Ovary (tissue), 7 donors: ENCODE measurements at regions not wholly inside any gene's neighbourhood (a gene's known extent, or its start where the extent isn't known, plus 50 kb on each side); places are given as distances from the start of the nearest gene placed in this dataset.
"Not testable (repeated sequence)": the region's sequence is repeated elsewhere in the genome, so short reads cannot be mapped to it uniquely, and the experiment has no call there.

ENCODE experiments used
- DNase-seq, 5 donors: peaks; one replicate each; pipeline ENCODE4 v3.0.0-alpha.2; 2019 to 2020
- H3K27ac ChIP-seq, 2 donors: fragments of 200-600 bp; one replicate each; pipeline versions ENCODE4 v1.5.1 to v1.8.0; 2019 to 2022
- H3K27me3 ChIP-seq: fragments of 200-600 bp; one replicate; pipeline ENCODE4 v1.8.0; 2022
- H3K36me3 ChIP-seq: fragments of 200-600 bp; sonication (generic); one replicate; pipeline ENCODE4 v1.5.1; 2019
- H3K4me1 ChIP-seq: one replicate; pipeline ENCODE4 v1.8.1; 2013; ENCODE audit warnings: mild to moderate bottlenecking, moderate library complexity; ENCODE audit not compliant: insufficient read depth
- H3K4me3 ChIP-seq: fragments of 200-600 bp; sonication (generic); one replicate; pipeline ENCODE4 v1.5.1; 2017
- H3K9me3 ChIP-seq, 2 donors: fragments of 200-600 bp in 1 of 2; sonication (generic) in 1 of 2; one replicate each; pipeline versions ENCODE4 v1.5.1 to v1.8.1; 2013 to 2019; ENCODE audit warnings: mild to moderate bottlenecking in 1 of 2, moderate library complexity in 1 of 2
- CTCF ChIP-seq, 3 donors: fragments of 450-650 bp in 2 of 3; fragments of 200-600 bp in 1 of 3; IDR thresholded peaks; one replicate each; pipeline versions ENCODE4 v1.5.1 to v1.8.0; 2016 to 2022; ENCODE audit warnings: antibody characterized with exemption in 3 of 3, mild to moderate bottlenecking in 1 of 3
- EP300 ChIP-seq: sonication (generic); formaldehyde crosslinking; IDR thresholded peaks from one replicate; pipeline ENCODE4 v1.6.1; 2017; ENCODE audit warnings: antibody characterized with exemption
- POLR2A ChIP-seq: fragments of 450-650 bp; IDR thresholded peaks from one replicate; pipeline ENCODE4 v1.6.1; 2017; ENCODE audit warnings: antibody characterized with exemption, mild to moderate bottlenecking, moderate library complexity
- WGBS, 3 donors: extraction: QIAGEN DNeasy Blood & Tissue Kit in 1 of 3; methylation state at CpG; one replicate each; pipeline versions ENCODE4 v1.1.5 to v1.1.7; 2013 to 2017; 5-methylcytosine and 5-hydroxymethylcytosine counted together
- intact Hi-C, 4 donors: fragments of 100-400 bp; cut with DNase I; formaldehyde crosslinking; loops; one replicate each; pipeline versions ENCODE4 v1.11.0 to v1.15.1; 2022 to 2023
- donor health status: DM: no; HTN: no; CAD: no; lungs with moderate emphysema.
- donor health status: DM: no; HTN: no; CAD: no.
- donor health status: Bipolar disorder and iron deficiency.
- donor health status: DM: no; HTN: no; CAD: no.
- donor health status: DM: yes; HTN: yes; CAD: no.

GRCh38 chr4:38414410-38414809 lies 249.6 kb upstream of the KLF3 start:
- H3K9me3 ChIP-seq, result no peaks in the 10 kb centered on the region
- no peak overlapping the region for H3K27ac ChIP-seq
- H3K4me3 ChIP-seq, result no peak overlapping the region
- no peak for DNase-seq
- TF ChIP-seq POLR2A (no peak), CTCF (IDR thresholded peaks at IDR 0.05) (no peak), EP300 (no peak)
- intact Hi-C loops, result no loop called here
- H3K36me3 ChIP-seq, result no peaks in the 10 kb centered on the region
- H3K4me1 ChIP-seq, result no peaks in the 10 kb centered on the region
- no peaks in the 10 kb centered on the region for H3K27me3 ChIP-seq

GRCh38 chr4:38415682-38416081 lies 248.3 kb upstream of the KLF3 start:
- no peak for DNase-seq
- 71 to 77% (median 72%) methylated on average over 6 of the region's 6 CpGs for WGBS, 3 donors
- Histone ChIP-seq H3K36me3 (no peaks in the 10 kb centered on the region), H3K4me3 (no peak overlapping the region), H3K9me3 (no peaks in the 10 kb centered on the region), H3K4me1 (no peaks in the 10 kb centered on the region), H3K27ac (no peak overlapping the region), H3K27me3 (no peaks in the 10 kb centered on the region)
- TF ChIP-seq CTCF (IDR thresholded peaks at IDR 0.05), result no peak
- TF ChIP-seq EP300, result no peak
- no peak for TF ChIP-seq POLR2A
- intact Hi-C loops, result no loop called here

- whole genome bisulfite sequencing, 3 donors, result 97 to 100% (median 97%) methylated on average over 1 of the region's 1 CpG
- H3K36me3 ChIP-seq, result no peaks in the 10 kb centered on the region
- no peaks in the 10 kb centered on the region for H3K27me3 ChIP-seq
- DNase-seq, result no peak
- intact Hi-C loops, result no loop called here
- H3K27ac ChIP-seq, result no peak overlapping the region
- no peaks in the 10 kb centered on the region for H3K4me1 ChIP-seq
- no peak overlapping the region for H3K4me3 ChIP-seq
- TF ChIP-seq CTCF (IDR thresholded peaks at IDR 0.05) (no peak), POLR2A (no peak), EP300 (no peak)
- H3K9me3 ChIP-seq, result no peaks in the 10 kb centered on the region
Observed at GRCh38 chr4:38416450-38417014, 247.5 kb upstream of the KLF3 start.

- 54 to 79% (median 67%) methylated on average over 4 of the region's 4 CpGs for WGBS, 3 donors
- H3K9me3 ChIP-seq, H3K4me3 ChIP-seq, H3K36me3 ChIP-seq, DNase-seq, H3K27me3 ChIP-seq, H3K4me1 ChIP-seq, H3K27ac ChIP-seq, intact Hi-C loops: not testable (repeated sequence)
Observed at GRCh38 chr4:38420254-38420653, 243.7 kb upstream of the KLF3 start.

- Histone ChIP-seq H3K27ac (no peak overlapping the region), H3K4me3 (no peak overlapping the region), H3K9me3 (no peaks in the 10 kb centered on the region), H3K36me3 (no peaks in the 10 kb centered on the region), H3K27me3 (no peaks in the 10 kb centered on the region), H3K4me1 (no peaks in the 10 kb centered on the region)
- WGBS, 3 donors, result 91 to 97% (median 91%) methylated on average over 4 of the region's 4 CpGs
- DNase-seq, result no peak
- TF ChIP-seq EP300 (no peak), CTCF (IDR thresholded peaks at IDR 0.05) (no peak), POLR2A (no peak)
- intact Hi-C loops, result no loop called here
Observed at GRCh38 chr4:38422850-38423249, 241.1 kb upstream of the KLF3 start.
